ENCODE measurements at regions not wholly inside any gene's neighbourhood (a gene's known extent, or its start where the extent isn't known, plus 50 kb on each side); places are given as distances from the start of the nearest gene placed in this dataset.

- intact Hi-C loops (cut with DNase I; ENCODE audit: low total_unique reads) = no loop called here
- Histone ChIP-seq H3K9me3 (no peaks in the 10 kb centered on the region), H3K4me3 (no peak overlapping the region), H3K27me3 (no peaks in the 10 kb centered on the region), H3K36me3 (no peaks in the 10 kb centered on the region), H3K27ac (no peak overlapping the region), H3K4me1 (no peaks in the 10 kb centered on the region)
- 69 to 77% methylated on average over 2 of the region's 2 CpGs for WGBS, 2 donors (ENCODE audit: low coverage in 1 of 2)
- no peak for DNase-seq
- TF ChIP-seq POLR2AphosphoS5 (IDR thresholded peaks at IDR 0.05) (no peak), POLR2A (IDR thresholded peaks at IDR 0.05) (no peak), EP300 (IDR thresholded peaks at IDR 0.05; ENCODE audit: low read depth) (no peak), CTCF (IDR thresholded peaks at IDR 0.05) (no peak)
- in situ Hi-C loops (cut with MboI; ENCODE audit: low pct_ligation_motif_present in 1 of 4, low pct_unique_long_range_greater_than_20kb in 1 of 4, low sequenced_read_pairs in 3 of 4) = loop anchor here in 2 of 4 donors (25.0 kb wide), 2 partner anchors 444 to 619 kb away; no protein-coding TSS in a partner anchor
Measured at GRCh38 chr6:16956361-16956760, 145.5 kb upstream of the STMND1 start.

GRCh38 chr6:16955899-16956298 is 146.0 kb upstream of the STMND1 start:
- no peaks in the 10 kb centered on the region for H3K9me3 ChIP-seq

GRCh38 chr6:16953905-16954304 is 147.9 kb upstream of the STMND1 start:
- Histone ChIP-seq H3K4me3 (no peak overlapping the region), H3K27me3 (no peaks in the 10 kb centered on the region), H3K27ac (no peak overlapping the region), H3K9me3 (no peaks in the 10 kb centered on the region), H3K4me1 (no peaks in the 10 kb centered on the region), H3K36me3 (no peaks in the 10 kb centered on the region)
- intact Hi-C loops (cut with DNase I; ENCODE audit: low total_unique reads) (no loop called here), in situ Hi-C loops (cut with MboI; ENCODE audit: low pct_ligation_motif_present in 1 of 4, low pct_unique_long_range_greater_than_20kb in 1 of 4, low sequenced_read_pairs in 3 of 4) (loop anchor here in 2 of 4 donors (25.0 kb wide), 2 partner anchors 442 to 617 kb away; no protein-coding TSS in a partner anchor)
- 59 to 93% methylated on average over 1 to 2 of the region's 2 CpGs for WGBS, 2 donors (ENCODE audit: low coverage in 1 of 2)
- DNase-seq = no peak
- TF ChIP-seq POLR2A (IDR thresholded peaks at IDR 0.05) (no peak), CTCF (IDR thresholded peaks at IDR 0.05) (no peak), POLR2AphosphoS5 (IDR thresholded peaks at IDR 0.05) (no peak), EP300 (IDR thresholded peaks at IDR 0.05; ENCODE audit: low read depth) (no peak)

More at GRCh38 chr6:16955899-16956298, 146.0 kb upstream of the STMND1 start:
- Histone ChIP-seq H3K36me3 (no peaks in the 10 kb centered on the region), H3K4me1 (no peaks in the 10 kb centered on the region), H3K27ac (no peak overlapping the region), H3K27me3 (no peaks in the 10 kb centered on the region), H3K4me3 (no peak overlapping the region)
- TF ChIP-seq CTCF (IDR thresholded peaks at IDR 0.05) (no peak), EP300 (IDR thresholded peaks at IDR 0.05; ENCODE audit: low read depth) (no peak)
- intact Hi-C loops (cut with DNase I; ENCODE audit: low total_unique reads) = no loop called here
- WGBS, 2 donors (ENCODE audit: low coverage in 1 of 2) = 79 to 86% methylated on average over 5 of the region's 5 CpGs
- no peak for DNase-seq
- in situ Hi-C loops (cut with MboI; ENCODE audit: low pct_ligation_motif_present in 1 of 4, low pct_unique_long_range_greater_than_20kb in 1 of 4, low sequenced_read_pairs in 3 of 4) = loop anchor here in 2 of 4 donors (25.0 kb wide), 2 partner anchors 444 to 619 kb away; no protein-coding TSS in a partner anchor

GRCh38 chr6:16953446-16953845 is 148.4 kb upstream of the STMND1 start:
- 92 to 100% methylated on average over 1 of the region's 1 CpG for WGBS, 2 donors (ENCODE audit: low coverage in 1 of 2)
- no peaks in the 10 kb centered on the region for H3K27me3 ChIP-seq
- H3K9me3 ChIP-seq = no peaks in the 10 kb centered on the region
- H3K27ac ChIP-seq = no peak overlapping the region
- no peak overlapping the region for H3K4me3 ChIP-seq
- in situ Hi-C loops (cut with MboI; ENCODE audit: low pct_ligation_motif_present in 1 of 4, low pct_unique_long_range_greater_than_20kb in 1 of 4, low sequenced_read_pairs in 3 of 4) (loop anchor here in 2 of 4 donors (25.0 kb wide), 2 partner anchors 441 to 616 kb away; no protein-coding TSS in a partner anchor), intact Hi-C loops (cut with DNase I; ENCODE audit: low total_unique reads) (no loop called here)
- no peaks in the 10 kb centered on the region for H3K4me1 ChIP-seq
- no peak for DNase-seq
- TF ChIP-seq CTCF (IDR thresholded peaks at IDR 0.05) = no peak
- no peak for TF ChIP-seq POLR2AphosphoS5 (IDR thresholded peaks at IDR 0.05)
- TF ChIP-seq POLR2A (IDR thresholded peaks at IDR 0.05) = no peak
- no peak for TF ChIP-seq EP300 (IDR thresholded peaks at IDR 0.05; ENCODE audit: low read depth)
- H3K36me3 ChIP-seq = no peaks in the 10 kb centered on the region
